K562 (cell line): ENCODE measurements at regions not wholly inside any gene's neighbourhood (a gene's known extent, or its start where the extent isn't known, plus 50 kb on each side); places are given as distances from the start of the nearest gene placed in this dataset.

Experiments used
- ATAC-seq: fragments of 200-7000 bp; cut with Tn5 transposase; 3 replicates; pipeline ENCODE4 v1.9.1; 2020; ENCODE audit warnings: moderate library complexity
- BruUV-seq: library from RNA; stranded (reverse); fragments of 400-500 nt; replicated peaks from 2 replicates; lab custom pipeline; 2021; lab: Mats Ljungman, UMichigan
- CTCF ChIA-PET: fragments of 300-600 bp; formaldehyde crosslinking; extraction: SDS; loops from one replicate; lab custom pipeline; 2021; ENCODE audit warnings: low intra/inter-chr PET ratio; lab: Yijun Ruan, JAX
- POLR2A ChIA-PET: fragments of 300-600, 350-650 bp; sonication (Branson Sonifier 250); formaldehyde crosslinking; extraction: SDS; loops from one replicate; lab custom pipeline; 2021; ENCODE audit warnings: antibody characterized with exemption, inconsistent platforms; lab: Yijun Ruan, JAX
- DNase-seq, 4 experiments: peaks; one replicate each; pipeline versions ENCODE4 v3.0.0 to v3.0.0-alpha.2; 2011 to 2018; ENCODE audit warnings: low spot score in 3 of 4, mixed read lengths in 3 of 4; ENCODE audit errors: extremely low read depth in 1 of 4
- FAIRE-seq: peaks from 2 replicates; lab custom pipeline; 2011; peaks lifted over from hg19 to GRCh38; lab: Jason Lieb, UNC
- H2AFZ ChIP-seq: 2 replicates; pipeline ENCODE4 v1.6.0; 2011; ENCODE audit warnings: low read depth, low read length, control low read depth, inconsistent platforms
- H3K27ac ChIP-seq: fragments of 200-600 bp; 3 replicates; pipeline ENCODE4 v1.8.0; 2011; ENCODE audit warnings: low read depth, mild to moderate bottlenecking, control low read depth, inconsistent platforms, low read length, moderate library complexity, mixed read lengths; ENCODE audit errors: extremely low read depth
- H3K27me3 ChIP-seq, 2 experiments: fragments of 300-600 bp in 1 of 2; 2 replicates in 1 of 2; 3 replicates in 1 of 2; pipeline versions ENCODE4 v1.6.0 to v1.8.0; 2011; ENCODE audit warnings: inconsistent platforms in 2 of 2, low read length in 2 of 2, mild to moderate bottlenecking in 1 of 2, mixed read lengths in 1 of 2, moderate library complexity in 1 of 2; ENCODE audit not compliant: control insufficient read depth in 2 of 2, insufficient read depth in 2 of 2
- H3K36me3 ChIP-seq: fragments of 300-600 bp; 3 replicates; pipeline ENCODE4 v1.8.0; 2011; ENCODE audit warnings: mild to moderate bottlenecking, low read length, inconsistent platforms; ENCODE audit not compliant: control insufficient read depth, insufficient read depth
- H3K4me1 ChIP-seq, 2 experiments: fragments of 200-600 bp in 1 of 2; replicated peaks in 1 of 2; 2 replicates in 1 of 2; 3 replicates in 1 of 2; pipeline versions ENCODE4 v1.5.1 to v1.8.0; 2011; ENCODE audit warnings: inconsistent platforms in 2 of 2, low read length in 2 of 2, mild to moderate bottlenecking in 1 of 2, mixed read lengths in 1 of 2, moderate library complexity in 1 of 2; ENCODE audit not compliant: control insufficient read depth in 2 of 2, insufficient read depth in 2 of 2
- H3K4me2 ChIP-seq: 2 replicates; pipeline ENCODE4 v1.6.1; 2011; ENCODE audit warnings: low read length, control low read depth, inconsistent platforms, mixed read lengths; ENCODE audit not compliant: insufficient read depth
- H3K4me3 ChIP-seq: fragments of 200-600 bp; sonication (generic), shearing (Covaris generic); 2 replicates; pipeline ENCODE4 v1.5.1; 2016; ENCODE audit warnings: control low read depth, inconsistent platforms
- H3K79me2 ChIP-seq: fragments of 200-600 bp; 3 replicates; pipeline ENCODE4 v1.8.0; 2011; ENCODE audit warnings: low read length, inconsistent platforms; ENCODE audit not compliant: control insufficient read depth, insufficient read depth
- H3K9ac ChIP-seq, 2 experiments: 2 replicates each; pipeline versions ENCODE4 v1.6.0 to v1.6.1; 2011; ENCODE audit warnings: low read depth in 2 of 2, low read length in 2 of 2, control low read depth in 1 of 2, inconsistent platforms in 1 of 2, mild to moderate bottlenecking in 1 of 2, mixed read lengths in 1 of 2; ENCODE audit not compliant: insufficient read depth in 1 of 2
- H3K9me1 ChIP-seq: one replicate; pipeline ENCODE4 v1.6.0; 2011; ENCODE audit warnings: inconsistent platforms, mild to moderate bottlenecking, low read length, moderate library complexity; ENCODE audit not compliant: control insufficient read depth, insufficient read depth
- H3K9me3 ChIP-seq: replicated peaks from 2 replicates; pipeline ENCODE4 v1.5.1; 2011; ENCODE audit warnings: low read depth, low read length, inconsistent platforms; ENCODE audit not compliant: control insufficient read depth, insufficient read depth
- H4K20me1 ChIP-seq: replicated peaks from 2 replicates; pipeline ENCODE4 v1.6.1; 2011; ENCODE audit warnings: low read length, inconsistent platforms, mixed read lengths; ENCODE audit not compliant: control insufficient read depth, insufficient read depth
- ARHGAP35 ChIP-seq: fragments of 450-650 bp; IDR thresholded peaks from 2 replicates; pipeline ENCODE4 v1.6.1; 2018; ENCODE audit not compliant: partially characterized antibody
- CSDE1 ChIP-seq, 2 experiments: fragments of 450-650 bp; IDR thresholded peaks; 2 replicates each; pipeline ENCODE4 v1.6.1; 2016; ENCODE audit warnings: mild to moderate bottlenecking in 1 of 2
- FOS ChIP-seq: IDR thresholded peaks from 3 replicates; pipeline ENCODE4 v1.6.1; 2011; ENCODE audit not compliant: insufficient read length; ENCODE audit errors: extremely low read depth
- L3MBTL2 ChIP-seq: fragments of 450-650 bp; IDR thresholded peaks from 2 replicates; pipeline ENCODE4 v1.6.1; 2016; ENCODE audit warnings: mild to moderate bottlenecking, moderate library complexity
- MAFG ChIP-seq: fragments of 450-650 bp; conservative IDR thresholded peaks from 2 replicates; pipeline ENCODE4 v1.6.1; 2016; ENCODE audit warnings: missing genetic modification characterization, missing compliant biosample characterization
- POLR2B ChIP-seq: fragments of 450-650 bp; IDR thresholded peaks from 2 replicates; pipeline ENCODE4 v1.6.1; 2018; ENCODE audit warnings: low read depth; ENCODE audit not compliant: partially characterized antibody
- SMARCA5 ChIP-seq: fragments of 450-650 bp; IDR thresholded peaks from 2 replicates; pipeline ENCODE4 v1.6.1; 2016
- SP2 ChIP-seq: IDR thresholded peaks from 2 replicates; pipeline ENCODE4 v1.6.1; 2011; ENCODE audit warnings: mild to moderate bottlenecking, low read depth, low read length, moderate library complexity; ENCODE audit not compliant: poor library complexity, severe bottlenecking; ENCODE audit errors: extremely low read depth
- USF2 ChIP-seq: sonication (generic); formaldehyde crosslinking; IDR thresholded peaks from 2 replicates; pipeline ENCODE4 v1.5.0; 2020; ENCODE audit warnings: missing genetic modification reagents
- ZFP1 ChIP-seq: fragments of 450-650 bp; formaldehyde crosslinking; IDR thresholded peaks from 2 replicates; pipeline ENCODE4 v1.4.0; 2020; ENCODE audit warnings: mild to moderate bottlenecking, mixed read lengths
- ZNF592 ChIP-seq: fragments of 450-650 bp; IDR thresholded peaks from 2 replicates; pipeline ENCODE4 v1.6.1; 2017; ENCODE audit warnings: antibody characterized with exemption, mild to moderate bottlenecking
- WGBS: fragments of 100-300 bp; shearing (Covaris generic); methylation state at CpG from one replicate; pipeline ENCODE4 v1.1.6; 2016; ENCODE audit warnings: low coverage, mixed read lengths; ENCODE audit not compliant: insufficient coverage; ENCODE audit errors: missing lambda C conversion rate; 5-methylcytosine and 5-hydroxymethylcytosine counted together
- in situ Hi-C: fragments of 300-500 bp; cut with MboI; formaldehyde crosslinking; loops from 4 replicates; pipeline ENCODE4 v1.15.0; 2018; ENCODE audit warnings: inconsistent platforms, mixed read lengths
- intact Hi-C: fragments of 100-400 bp; cut with micrococcal nuclease; formaldehyde crosslinking; loops from 2 replicates; pipeline ENCODE4 v1.14.2; 2022
- TF ChIP-seq, protein P1 (sequence below): fragments of 450-650 bp; formaldehyde crosslinking; IDR thresholded peaks from 2 replicates; pipeline ENCODE4 v1.4.0; 2022; ENCODE audit warnings: mild to moderate bottlenecking, moderate library complexity
- TF ChIP-seq, protein P2 (sequence below): fragments of 250-450 bp; sonication (Bioruptor Pico); IDR thresholded peaks from 2 replicates; pipeline ENCODE4 v1.8.0; 2022; ENCODE audit warnings: inconsistent platforms

DNA sequence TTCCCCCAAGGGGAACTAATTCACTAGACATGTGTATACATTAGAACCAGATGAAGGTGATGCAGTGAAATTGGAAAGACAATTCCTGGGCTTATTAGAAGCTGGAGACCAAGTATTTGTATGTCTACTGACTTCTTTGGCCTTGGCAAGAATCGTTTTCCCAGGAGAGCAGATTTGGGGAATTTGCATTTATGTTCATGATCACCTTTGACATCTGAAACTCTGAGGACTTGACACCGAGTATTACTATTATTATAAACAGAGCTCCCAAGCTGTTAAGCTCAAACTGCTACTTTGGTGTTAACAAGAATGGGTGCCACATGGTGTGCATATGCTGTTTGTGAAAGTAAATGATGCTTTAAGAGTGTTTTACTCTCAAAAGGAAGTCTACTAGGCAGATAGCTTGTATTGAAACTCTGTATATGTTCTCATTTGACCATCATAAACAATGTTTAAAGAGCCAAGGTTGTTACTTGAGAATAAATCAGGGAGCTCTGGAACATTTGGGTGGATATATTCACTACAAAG, 519.8 kb upstream of the GOLIM4 start:
- H4K20me1 ChIP-seq, result no peaks in the 10 kb centered on the region
- ATAC-seq (no peak), FAIRE-seq (no peak)
- no peak overlapping the region for H3K4me2 ChIP-seq
- ChIA-PET CTCF (no interaction called here), POLR2A (no interaction called here)
- H3K9me1 ChIP-seq, result no peaks in the 10 kb centered on the region
- no peaks in the 10 kb centered on the region for H3K9me3 ChIP-seq
- no peaks in the 10 kb centered on the region for H3K79me2 ChIP-seq
- intact Hi-C loops, result no loop called here
- no peaks in the 10 kb centered on the region for H3K36me3 ChIP-seq
- H3K4me1 ChIP-seq, result no peaks in the 10 kb centered on the region
- no peak for TF ChIP-seq L3MBTL2
- no peak for TF ChIP-seq SMARCA5
- TF ChIP-seq, protein P1, sequence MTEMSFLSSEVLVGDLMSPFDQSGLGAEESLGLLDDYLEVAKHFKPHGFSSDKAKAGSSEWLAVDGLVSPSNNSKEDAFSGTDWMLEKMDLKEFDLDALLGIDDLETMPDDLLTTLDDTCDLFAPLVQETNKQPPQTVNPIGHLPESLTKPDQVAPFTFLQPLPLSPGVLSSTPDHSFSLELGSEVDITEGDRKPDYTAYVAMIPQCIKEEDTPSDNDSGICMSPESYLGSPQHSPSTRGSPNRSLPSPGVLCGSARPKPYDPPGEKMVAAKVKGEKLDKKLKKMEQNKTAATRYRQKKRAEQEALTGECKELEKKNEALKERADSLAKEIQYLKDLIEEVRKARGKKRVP (CRISPR knock-in tag), result no peak
- no peak for TF ChIP-seq ZNF592
- TF ChIP-seq USF2, result no peak
- TF ChIP-seq ARHGAP35, result no peak
- no peak for TF ChIP-seq FOS
- TF ChIP-seq CSDE1 (IDR thresholded peaks at IDR 0.05), result no peak
- TF ChIP-seq ZFP1 (CRISPR knock-in tag), result no peak
- TF ChIP-seq MAFG (tag), result no peak
- no peak for TF ChIP-seq SP2
- no peak for TF ChIP-seq POLR2B
- TF ChIP-seq, protein P2, sequence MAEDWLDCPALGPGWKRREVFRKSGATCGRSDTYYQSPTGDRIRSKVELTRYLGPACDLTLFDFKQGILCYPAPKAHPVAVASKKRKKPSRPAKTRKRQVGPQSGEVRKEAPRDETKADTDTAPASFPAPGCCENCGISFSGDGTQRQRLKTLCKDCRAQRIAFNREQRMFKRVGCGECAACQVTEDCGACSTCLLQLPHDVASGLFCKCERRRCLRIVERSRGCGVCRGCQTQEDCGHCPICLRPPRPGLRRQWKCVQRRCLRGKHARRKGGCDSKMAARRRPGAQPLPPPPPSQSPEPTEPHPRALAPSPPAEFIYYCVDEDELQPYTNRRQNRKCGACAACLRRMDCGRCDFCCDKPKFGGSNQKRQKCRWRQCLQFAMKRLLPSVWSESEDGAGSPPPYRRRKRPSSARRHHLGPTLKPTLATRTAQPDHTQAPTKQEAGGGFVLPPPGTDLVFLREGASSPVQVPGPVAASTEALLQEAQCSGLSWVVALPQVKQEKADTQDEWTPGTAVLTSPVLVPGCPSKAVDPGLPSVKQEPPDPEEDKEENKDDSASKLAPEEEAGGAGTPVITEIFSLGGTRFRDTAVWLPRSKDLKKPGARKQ, result no peak
- TF ChIP-seq, all 486 proteins: peak for 0
- in situ Hi-C loops, result no loop called here
- H2AFZ ChIP-seq, result no peak overlapping the region
- H3K9ac ChIP-seq, result no peak overlapping the region
- no peak for DNase-seq
- no peak overlapping the region for H3K4me3 ChIP-seq
- H3K27ac ChIP-seq, result no peak overlapping the region
- no TSS peak for BruUV-seq
- 0% methylated on average over 2 of the region's 2 CpGs for WGBS
- H3K27me3 ChIP-seq, result no peaks in the 10 kb centered on the region
